ENCODE measurements at regions not wholly inside any gene's neighbourhood (a gene's known extent, or its start where the extent isn't known, plus 50 kb on each side); places are given as distances from the start of the nearest gene placed in this dataset.

- H3K36me3 Mint-ChIP-seq (ENCODE audit: unreplicated experiment) = no peaks in the 10 kb centered on the region
- no peak for DNase-seq
- H3K27me3 Mint-ChIP-seq (ENCODE audit: unreplicated experiment) = peaks cover 3% of the 10 kb centered on the region
- H3K9me3 Mint-ChIP-seq (ENCODE audit: unreplicated experiment) = no peaks in the 10 kb centered on the region
- TF ChIP-seq CTCF (IDR thresholded peaks at IDR 0.05; ENCODE audit: partially characterized antibody, unreplicated experiment) = no peak
- H3K27ac Mint-ChIP-seq (ENCODE audit: unreplicated experiment) = no peak overlapping the region
- no peak overlapping the region for H3K4me3 Mint-ChIP-seq (ENCODE audit: unreplicated experiment)
- no peaks in the 10 kb centered on the region for H3K4me1 Mint-ChIP-seq (ENCODE audit: low read depth, unreplicated experiment)
Observed at GRCh38 chr12:79534029-79534867, 156.5 kb downstream of the PAWR start.

GRCh38 chr12:79532907-79533288 lies 157.9 kb downstream of the PAWR start:
- TF ChIP-seq CTCF (IDR thresholded peaks at IDR 0.05; ENCODE audit: partially characterized antibody, unreplicated experiment) = no peak
- no peak overlapping the region for H3K27ac Mint-ChIP-seq (ENCODE audit: unreplicated experiment)

GRCh38 chr12:79531518-79531917 lies 159.2 kb downstream of the PAWR start:
- no peaks in the 10 kb centered on the region for H3K9me3 Mint-ChIP-seq (ENCODE audit: unreplicated experiment)
- no peak for TF ChIP-seq CTCF (IDR thresholded peaks at IDR 0.05; ENCODE audit: partially characterized antibody, unreplicated experiment)
- no peaks in the 10 kb centered on the region for H3K4me1 Mint-ChIP-seq (ENCODE audit: low read depth, unreplicated experiment)
- H3K27me3 Mint-ChIP-seq (ENCODE audit: unreplicated experiment) = no peaks in the 10 kb centered on the region
- no peak overlapping the region for H3K27ac Mint-ChIP-seq (ENCODE audit: unreplicated experiment)
- no peak overlapping the region for H3K4me3 Mint-ChIP-seq (ENCODE audit: unreplicated experiment)
- no peak for DNase-seq
- no peaks in the 10 kb centered on the region for H3K36me3 Mint-ChIP-seq (ENCODE audit: unreplicated experiment)

More at GRCh38 chr12:79532907-79533288, 157.9 kb downstream of the PAWR start:
- H3K4me1 Mint-ChIP-seq (ENCODE audit: low read depth, unreplicated experiment) = no peaks in the 10 kb centered on the region
- H3K4me3 Mint-ChIP-seq (ENCODE audit: unreplicated experiment) = no peak overlapping the region
- H3K9me3 Mint-ChIP-seq (ENCODE audit: unreplicated experiment) = no peaks in the 10 kb centered on the region
- no peaks in the 10 kb centered on the region for H3K36me3 Mint-ChIP-seq (ENCODE audit: unreplicated experiment)
- H3K27me3 Mint-ChIP-seq (ENCODE audit: unreplicated experiment) = peaks cover 1% of the 10 kb centered on the region
- no peak for DNase-seq

GRCh38 chr12:79527473-79527872 lies 163.3 kb downstream of the PAWR start:
- H3K4me3 Mint-ChIP-seq (ENCODE audit: unreplicated experiment) = no peak overlapping the region
- no peak overlapping the region for H3K27ac Mint-ChIP-seq (ENCODE audit: unreplicated experiment)

More at GRCh38 chr12:79527473-79527872, 163.3 kb downstream of the PAWR start:
- TF ChIP-seq CTCF (IDR thresholded peaks at IDR 0.05; ENCODE audit: partially characterized antibody, unreplicated experiment) = no peak
- no peak for DNase-seq
- Mint-ChIP-seq H3K4me1 (ENCODE audit: low read depth, unreplicated experiment) (no peaks in the 10 kb centered on the region), H3K36me3 (ENCODE audit: unreplicated experiment) (no peaks in the 10 kb centered on the region), H3K9me3 (ENCODE audit: unreplicated experiment) (no peaks in the 10 kb centered on the region), H3K27me3 (ENCODE audit: unreplicated experiment) (peaks cover 2% of the 10 kb centered on the region)

Data from glutamatergic neuron (in vitro differentiated cells).